Upper lobe of left lung (tissue), 4 donors: ENCODE measurements at regions not wholly inside any gene's neighbourhood (a gene's known extent, or its start where the extent isn't known, plus 50 kb on each side); places are given as distances from the start of the nearest gene placed in this dataset.

Experiments used
- EP300 ChIP-seq, 4 donors: sonication (generic); formaldehyde crosslinking; IDR thresholded peaks; one replicate each; pipeline ENCODE4 v1.5.1; 2017; ENCODE audit warnings: antibody characterized with exemption in 4 of 4, control low read depth in 2 of 4
- POLR2A ChIP-seq, 4 donors: fragments of 450-650 bp; IDR thresholded peaks; one replicate each; pipeline ENCODE4 v1.5.1; 2016 to 2017; ENCODE audit warnings: antibody characterized with exemption in 4 of 4, mild to moderate bottlenecking in 2 of 4
- POLR2AphosphoS5 ChIP-seq, 2 donors: sonication (generic); formaldehyde crosslinking; IDR thresholded peaks; one replicate each; pipeline ENCODE4 v1.5.1; 2017; ENCODE audit warnings: antibody characterized with exemption in 2 of 2
- TF ChIP-seq, protein P1 (sequence below), 6 experiments: fragments of 450-650 bp in 4 of 6; fragments of 200-600 bp in 2 of 6; sonication (generic) in 2 of 6; IDR thresholded peaks; one replicate each; pipeline ENCODE4 v1.5.1; 2016 to 2019; ENCODE audit warnings: antibody characterized with exemption in 6 of 6

DNA sequence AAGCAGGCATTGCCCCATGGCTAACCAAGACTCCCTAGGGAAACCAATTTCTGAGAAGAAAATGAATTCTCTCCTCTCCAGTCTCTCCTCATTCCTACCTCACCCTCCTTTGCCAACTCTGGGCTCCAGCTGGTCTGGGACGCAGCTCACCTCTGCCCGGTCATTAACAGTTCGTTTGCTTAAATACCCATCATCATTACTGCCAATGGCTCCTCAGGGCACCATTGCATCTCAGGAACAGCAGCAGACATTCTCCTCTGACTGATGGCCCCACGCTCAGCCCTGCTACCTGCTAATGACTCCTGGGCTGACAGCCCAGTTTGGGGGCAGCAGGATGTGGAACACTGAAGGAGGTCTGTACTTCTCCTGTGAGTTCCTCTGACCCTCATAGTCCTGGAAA, 462.0 kb downstream of the INSC start:
- TF ChIP-seq POLR2A (IDR thresholded peaks at IDR 0.05): no peak
- TF ChIP-seq, protein P1, sequence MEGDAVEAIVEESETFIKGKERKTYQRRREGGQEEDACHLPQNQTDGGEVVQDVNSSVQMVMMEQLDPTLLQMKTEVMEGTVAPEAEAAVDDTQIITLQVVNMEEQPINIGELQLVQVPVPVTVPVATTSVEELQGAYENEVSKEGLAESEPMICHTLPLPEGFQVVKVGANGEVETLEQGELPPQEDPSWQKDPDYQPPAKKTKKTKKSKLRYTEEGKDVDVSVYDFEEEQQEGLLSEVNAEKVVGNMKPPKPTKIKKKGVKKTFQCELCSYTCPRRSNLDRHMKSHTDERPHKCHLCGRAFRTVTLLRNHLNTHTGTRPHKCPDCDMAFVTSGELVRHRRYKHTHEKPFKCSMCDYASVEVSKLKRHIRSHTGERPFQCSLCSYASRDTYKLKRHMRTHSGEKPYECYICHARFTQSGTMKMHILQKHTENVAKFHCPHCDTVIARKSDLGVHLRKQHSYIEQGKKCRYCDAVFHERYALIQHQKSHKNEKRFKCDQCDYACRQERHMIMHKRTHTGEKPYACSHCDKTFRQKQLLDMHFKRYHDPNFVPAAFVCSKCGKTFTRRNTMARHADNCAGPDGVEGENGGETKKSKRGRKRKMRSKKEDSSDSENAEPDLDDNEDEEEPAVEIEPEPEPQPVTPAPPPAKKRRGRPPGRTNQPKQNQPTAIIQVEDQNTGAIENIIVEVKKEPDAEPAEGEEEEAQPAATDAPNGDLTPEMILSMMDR (IDR thresholded peaks at IDR 0.05): no peak
- TF ChIP-seq POLR2AphosphoS5 (IDR thresholded peaks at IDR 0.05): no peak
- TF ChIP-seq EP300 (IDR thresholded peaks at IDR 0.05): no peak
